ENCODE measurements at regions not wholly inside any gene's neighbourhood (a gene's known extent, or its start where the extent isn't known, plus 50 kb on each side); places are given as distances from the start of the nearest gene placed in this dataset.

GRCh38 chr12:88805692-88806091, 225.4 kb upstream of the KITLG start:
- Histone ChIP-seq H3K4me1 (no peaks in the 10 kb centered on the region), H3K36me3 (ENCODE audit: low read depth, missing control alignments) (no peaks in the 10 kb centered on the region), H3K27me3 (no peaks in the 10 kb centered on the region), H3K9me3 (no peaks in the 10 kb centered on the region), H3K4me3 (no peak overlapping the region), H3K27ac (no peak overlapping the region)
- WGBS, 2 donors: 25 to 47% methylated on average over 1 of the region's 1 CpG
- DNase-seq: no peak
- no peak for TF ChIP-seq POLR2A (IDR thresholded peaks at IDR 0.05)
- TF ChIP-seq, protein P1, sequence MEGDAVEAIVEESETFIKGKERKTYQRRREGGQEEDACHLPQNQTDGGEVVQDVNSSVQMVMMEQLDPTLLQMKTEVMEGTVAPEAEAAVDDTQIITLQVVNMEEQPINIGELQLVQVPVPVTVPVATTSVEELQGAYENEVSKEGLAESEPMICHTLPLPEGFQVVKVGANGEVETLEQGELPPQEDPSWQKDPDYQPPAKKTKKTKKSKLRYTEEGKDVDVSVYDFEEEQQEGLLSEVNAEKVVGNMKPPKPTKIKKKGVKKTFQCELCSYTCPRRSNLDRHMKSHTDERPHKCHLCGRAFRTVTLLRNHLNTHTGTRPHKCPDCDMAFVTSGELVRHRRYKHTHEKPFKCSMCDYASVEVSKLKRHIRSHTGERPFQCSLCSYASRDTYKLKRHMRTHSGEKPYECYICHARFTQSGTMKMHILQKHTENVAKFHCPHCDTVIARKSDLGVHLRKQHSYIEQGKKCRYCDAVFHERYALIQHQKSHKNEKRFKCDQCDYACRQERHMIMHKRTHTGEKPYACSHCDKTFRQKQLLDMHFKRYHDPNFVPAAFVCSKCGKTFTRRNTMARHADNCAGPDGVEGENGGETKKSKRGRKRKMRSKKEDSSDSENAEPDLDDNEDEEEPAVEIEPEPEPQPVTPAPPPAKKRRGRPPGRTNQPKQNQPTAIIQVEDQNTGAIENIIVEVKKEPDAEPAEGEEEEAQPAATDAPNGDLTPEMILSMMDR (IDR thresholded peaks at IDR 0.05): no peak
- intact Hi-C loops (cut with DNase I; ENCODE audit: low total_unique reads): no loop called here

DNA sequence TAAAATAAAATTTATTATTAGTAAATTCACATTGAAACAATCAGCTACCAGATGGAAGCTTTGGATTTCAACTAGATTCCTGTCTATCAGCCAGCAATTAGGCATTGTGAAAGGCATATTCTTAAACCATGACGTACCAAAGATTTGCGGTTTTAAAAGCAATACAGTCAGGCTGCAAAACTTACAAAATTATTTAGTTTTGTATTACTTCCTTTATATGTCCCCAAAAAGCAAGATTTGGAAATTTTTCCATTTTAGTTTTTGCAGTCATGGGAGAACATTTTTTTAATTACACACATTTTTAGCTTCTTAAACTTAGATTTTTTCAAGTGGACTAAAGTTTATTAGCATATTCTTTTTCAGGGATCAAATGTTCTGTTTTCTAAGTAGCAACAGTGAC, 225.0 kb upstream of the KITLG start:
- H3K27me3 ChIP-seq: no peaks in the 10 kb centered on the region
- 91 to 98% methylated on average over 2 of the region's 2 CpGs for WGBS, 2 donors
- H3K4me1 ChIP-seq: no peaks in the 10 kb centered on the region
- intact Hi-C loops (cut with DNase I; ENCODE audit: low total_unique reads): no loop called here
- no peak for DNase-seq
- H3K36me3 ChIP-seq (ENCODE audit: low read depth, missing control alignments): no peaks in the 10 kb centered on the region
- no peak overlapping the region for H3K27ac ChIP-seq
- TF ChIP-seq POLR2A (IDR thresholded peaks at IDR 0.05): no peak
- TF ChIP-seq, protein P1 (IDR thresholded peaks at IDR 0.05): no peak
- H3K9me3 ChIP-seq: no peaks in the 10 kb centered on the region
- no peak overlapping the region for H3K4me3 ChIP-seq

DNA sequence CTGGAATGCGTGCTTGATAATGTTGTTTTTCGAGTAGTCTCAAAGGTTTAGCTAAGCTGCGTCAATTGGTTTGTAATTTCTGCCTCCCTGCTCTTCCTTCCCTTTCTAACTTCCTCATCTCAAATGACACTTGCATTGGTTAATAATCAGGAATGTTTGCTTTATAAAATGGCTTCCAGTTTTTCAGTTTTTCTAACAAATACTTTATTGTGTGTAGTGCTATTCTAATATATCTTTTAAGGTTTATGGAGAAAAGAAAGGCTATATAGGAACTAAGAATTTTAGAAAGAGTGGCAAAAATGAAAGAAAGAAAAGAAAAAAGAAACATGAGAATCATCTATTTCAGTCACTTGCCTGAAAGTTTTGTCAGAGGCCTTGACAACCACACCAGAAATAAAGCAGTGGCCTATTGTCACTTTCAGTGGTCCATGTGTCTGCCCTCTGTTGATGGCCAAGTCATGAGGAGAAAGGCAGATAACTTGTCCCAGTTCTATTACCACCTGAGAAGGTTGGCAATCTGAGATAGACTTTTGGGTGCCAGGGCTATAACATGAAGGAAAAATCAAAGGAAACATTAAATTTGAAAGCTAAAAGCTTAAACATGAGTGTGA, 221.9 kb upstream of the KITLG start:
- 71 to 90% methylated on average over 3 of the region's 3 CpGs for WGBS, 2 donors
- Histone ChIP-seq H3K9me3 (no peaks in the 10 kb centered on the region), H3K27ac (no peak overlapping the region), H3K4me1 (no peaks in the 10 kb centered on the region), H3K4me3 (no peak overlapping the region), H3K27me3 (no peaks in the 10 kb centered on the region), H3K36me3 (ENCODE audit: low read depth, missing control alignments) (no peaks in the 10 kb centered on the region)
- intact Hi-C loops (cut with DNase I; ENCODE audit: low total_unique reads): no loop called here
- DNase-seq: no peak
- no peak for TF ChIP-seq POLR2A (IDR thresholded peaks at IDR 0.05)
- TF ChIP-seq, protein P1 (IDR thresholded peaks at IDR 0.05): no peak

GRCh38 chr12:88801227-88802095, 221.2 kb upstream of the KITLG start:
- H3K4me1 ChIP-seq: no peaks in the 10 kb centered on the region
- no peaks in the 10 kb centered on the region for H3K36me3 ChIP-seq (ENCODE audit: low read depth, missing control alignments)
- no peaks in the 10 kb centered on the region for H3K9me3 ChIP-seq
- 66 to 67% methylated on average over 1 of the region's 1 CpG for WGBS, 2 donors
- no peaks in the 10 kb centered on the region for H3K27me3 ChIP-seq
- H3K4me3 ChIP-seq: no peak overlapping the region
- intact Hi-C loops (cut with DNase I; ENCODE audit: low total_unique reads): no loop called here
- no peak for DNase-seq
- TF ChIP-seq, protein P1 (IDR thresholded peaks at IDR 0.05): no peak
- TF ChIP-seq POLR2A (IDR thresholded peaks at IDR 0.05): no peak
- no peak overlapping the region for H3K27ac ChIP-seq
